ENCODE measurements at regions not wholly inside any gene's neighbourhood (a gene's known extent, or its start where the extent isn't known, plus 50 kb on each side); places are given as distances from the start of the nearest gene placed in this dataset.

DNA sequence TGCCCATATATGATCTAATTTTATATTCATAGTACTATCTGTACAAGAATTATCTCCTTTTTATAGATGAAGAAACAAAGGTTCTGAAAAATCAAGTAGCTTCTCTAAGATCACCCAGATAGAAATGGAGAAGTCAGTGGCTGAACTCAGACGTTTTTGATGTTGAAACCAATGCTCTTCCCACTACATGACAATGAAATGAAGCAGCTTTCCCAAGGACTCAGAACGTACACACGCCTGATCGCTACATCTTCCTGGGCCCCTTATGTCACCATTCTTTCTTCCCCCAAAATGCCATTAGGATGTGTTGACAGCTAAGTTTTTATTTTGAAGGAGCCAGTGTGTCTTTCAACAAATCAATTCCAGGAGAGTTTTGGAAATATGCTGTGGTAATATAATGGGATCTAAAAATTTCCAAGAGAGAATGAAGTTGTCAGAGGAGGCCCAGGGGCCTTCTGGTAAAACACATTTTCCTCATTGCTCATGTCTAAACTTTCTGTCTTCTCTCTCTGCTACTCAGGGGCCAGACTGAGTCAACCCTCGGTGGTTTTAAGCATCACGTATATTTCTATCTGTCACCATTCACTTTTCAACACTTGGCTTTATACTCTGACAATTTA, 98.1 kb upstream of the COL21A1 start:
- DNase-seq (ENCODE audit: low read depth), result no peak

DNA sequence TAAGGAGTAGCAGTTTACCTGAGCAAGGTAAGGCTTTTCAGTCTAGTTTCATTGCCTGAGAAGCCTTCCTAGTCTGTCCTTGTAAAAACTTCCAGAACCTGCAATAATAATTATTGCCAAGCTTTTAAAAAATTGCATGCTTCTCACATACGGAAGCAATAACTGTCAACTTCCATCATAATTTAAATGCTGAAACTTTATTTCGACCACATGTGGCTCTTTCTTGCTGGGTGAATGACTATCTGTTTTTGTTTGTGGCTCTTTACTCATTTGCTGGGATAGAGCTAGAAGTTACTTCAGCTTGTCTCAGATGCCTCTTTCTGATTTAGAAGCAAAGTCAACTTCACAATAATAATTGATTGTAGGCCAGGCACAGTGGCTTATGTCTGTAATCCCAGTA, 95.9 kb upstream of the COL21A1 start:
- DNase-seq (ENCODE audit: low read depth), result no peak

DNA sequence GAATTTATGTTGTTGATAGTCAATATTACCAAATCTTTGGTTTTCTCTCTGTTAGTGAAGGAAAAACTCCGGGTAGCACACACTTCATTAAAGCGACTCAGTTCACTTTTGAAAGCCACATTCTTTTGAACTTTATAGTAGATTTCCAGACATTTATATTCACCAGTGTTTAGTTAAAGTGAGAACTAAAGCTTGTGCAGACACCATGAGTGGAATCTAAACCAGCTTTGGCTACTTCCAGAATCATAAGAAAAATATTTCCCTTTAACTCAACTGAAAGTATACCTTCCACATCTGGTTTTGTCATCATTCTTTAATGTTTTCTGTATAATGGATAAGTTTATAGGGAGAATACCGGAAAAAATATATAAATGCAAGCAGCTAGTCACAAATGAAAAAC, 92.1 kb upstream of the COL21A1 start:
- no peak for DNase-seq (ENCODE audit: low read depth)

DNA sequence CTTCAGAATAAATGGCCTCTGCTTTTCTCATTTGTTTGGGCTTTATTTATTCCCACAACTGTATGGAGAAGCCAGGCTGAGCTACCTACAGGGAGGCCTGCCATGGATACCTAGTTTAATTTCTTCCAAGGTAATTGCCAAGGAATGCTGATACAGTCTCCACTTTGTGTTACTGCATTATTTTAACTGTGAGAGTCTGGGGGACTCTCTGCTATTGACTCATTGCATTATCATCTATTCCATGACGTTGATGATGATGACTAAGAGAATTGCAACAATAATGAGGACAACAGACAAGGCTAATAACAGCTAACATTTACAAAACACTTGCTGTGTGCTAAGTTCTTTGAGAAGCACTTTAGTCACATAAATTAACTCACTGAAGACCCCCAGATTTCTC, 88.3 kb upstream of the COL21A1 start:
- DNase-seq (ENCODE audit: low read depth), result peak; percentile 77

DNA sequence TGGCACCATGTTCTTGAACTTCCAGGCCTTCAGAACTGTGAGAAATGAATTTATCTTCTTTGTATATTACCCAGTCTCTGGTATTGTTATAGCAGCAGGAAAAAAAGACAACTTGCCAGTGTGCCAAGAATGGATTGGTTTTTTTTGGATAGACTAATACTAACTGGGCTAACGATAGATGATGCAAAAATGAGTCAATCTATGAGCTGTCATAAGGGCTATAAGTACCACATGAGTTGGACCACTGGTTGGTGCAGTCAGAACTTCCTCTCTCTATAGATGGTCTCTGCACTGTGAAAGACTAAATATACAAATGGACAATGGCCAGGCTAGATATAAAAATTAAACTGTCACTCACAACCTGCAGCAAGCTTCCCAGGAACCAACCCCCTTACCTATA, 87.6 kb upstream of the COL21A1 start:
- peak; percentile 87 for DNase-seq (ENCODE audit: low read depth)

DNA sequence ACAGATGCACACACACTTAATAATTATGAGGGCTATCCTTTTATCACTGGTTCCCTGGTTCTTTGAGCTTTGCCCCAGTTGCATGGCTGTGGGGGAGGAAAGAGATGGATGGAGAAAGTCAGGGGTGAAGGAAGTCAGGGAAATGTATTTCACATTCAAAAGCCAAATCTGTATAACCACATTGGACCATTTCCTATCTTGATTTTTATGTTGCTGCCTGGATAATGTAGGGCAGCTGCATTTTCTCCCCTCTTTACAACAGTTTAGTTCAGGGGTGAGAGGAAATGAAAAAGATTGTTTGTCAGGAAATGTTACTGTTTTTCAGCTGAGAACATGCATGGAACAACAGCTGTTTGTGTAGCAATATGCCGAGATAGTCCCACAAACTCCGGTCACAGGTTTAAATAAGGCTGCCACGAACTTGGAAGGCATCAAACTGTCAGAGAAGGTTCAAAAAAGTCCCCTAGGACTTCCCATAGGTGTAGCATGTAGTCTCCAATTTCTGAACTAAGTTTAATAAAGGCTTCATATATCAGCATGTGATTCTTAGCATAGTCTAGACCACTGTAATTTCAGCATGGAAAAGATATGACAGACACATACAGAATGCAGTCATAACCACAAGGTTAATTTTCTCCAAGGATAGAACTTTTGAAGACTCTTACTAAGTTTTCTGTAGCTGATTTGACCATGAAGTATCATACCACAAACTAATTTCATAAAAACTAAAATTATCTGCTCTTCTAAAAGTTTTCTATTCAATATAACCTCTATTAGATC, 82.1 kb upstream of the COL21A1 start:
- no peak for DNase-seq (ENCODE audit: low read depth)

DNA sequence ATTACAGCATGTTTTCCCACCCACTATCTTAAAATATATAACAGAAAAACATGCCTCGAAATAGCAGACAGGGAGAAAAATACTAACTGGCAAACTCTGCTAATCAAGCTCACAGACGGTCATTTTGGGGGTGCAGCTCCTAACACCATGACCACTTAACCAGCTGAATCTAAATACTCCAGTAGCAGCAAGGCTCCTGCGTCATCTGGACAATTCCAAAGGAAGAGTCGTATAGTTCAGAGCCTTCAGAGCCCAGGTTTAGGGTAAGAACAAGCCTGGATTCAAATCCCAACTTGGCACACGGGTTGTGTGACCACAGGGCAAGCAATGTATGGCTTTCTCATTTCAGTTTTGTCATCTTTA, 81.3 kb upstream of the COL21A1 start:
- no peak for DNase-seq (ENCODE audit: low read depth)

DNA sequence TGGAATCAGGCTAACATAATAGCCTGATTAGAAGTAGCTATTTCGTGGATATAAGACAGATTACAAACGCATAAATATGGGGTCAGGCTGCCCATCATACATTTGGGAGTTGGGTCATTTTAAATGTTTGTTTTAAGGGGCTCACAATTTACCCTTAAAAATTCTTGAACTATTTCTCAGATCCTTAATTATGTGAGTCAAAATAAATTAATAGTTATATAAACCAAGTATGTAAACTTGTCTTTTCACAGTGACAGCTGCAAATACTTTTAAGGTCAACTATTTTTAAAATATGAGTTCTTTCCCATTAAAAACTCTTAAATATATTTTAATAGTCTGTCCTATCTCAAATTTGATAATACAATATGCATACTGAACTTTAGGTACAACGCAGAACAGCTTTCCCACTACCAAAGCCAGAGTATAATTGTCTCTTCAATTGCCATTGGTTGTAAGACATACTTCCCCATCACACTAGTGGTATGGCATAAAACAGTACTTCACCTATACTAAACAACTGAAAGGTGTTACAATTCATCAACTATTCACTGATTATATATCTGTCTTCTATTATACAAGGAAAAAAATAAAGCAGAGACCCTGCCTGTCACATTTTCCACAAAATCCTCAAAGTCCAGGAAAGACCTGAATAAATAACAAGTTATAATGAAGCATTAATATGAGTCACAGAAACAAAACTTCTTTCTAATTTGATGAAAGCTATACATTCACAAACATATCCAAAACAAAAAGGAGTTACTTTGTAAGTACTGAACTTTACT, 80.8 kb upstream of the COL21A1 start:
- DNase-seq (ENCODE audit: low read depth), result no peak

DNA sequence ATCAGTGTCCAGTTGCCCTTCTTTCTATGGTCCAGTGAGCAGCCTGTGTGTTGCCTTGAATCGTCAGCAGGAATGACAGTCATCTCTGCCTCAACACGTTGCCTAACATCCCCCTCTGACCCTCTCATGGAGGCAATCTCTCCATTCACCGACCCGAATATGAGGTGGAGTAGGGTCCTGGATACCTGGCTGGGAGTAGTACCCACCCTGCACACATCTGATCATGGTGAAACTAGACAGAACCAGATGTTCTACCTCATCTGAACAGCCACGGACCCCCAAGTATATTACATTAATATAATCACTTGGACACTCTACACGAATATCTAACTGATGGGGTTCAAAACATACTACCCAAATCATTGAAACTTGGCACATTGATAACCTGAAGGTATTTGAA, 77.0 kb upstream of the COL21A1 start:
- DNase-seq (ENCODE audit: low read depth), result no peak

DNA sequence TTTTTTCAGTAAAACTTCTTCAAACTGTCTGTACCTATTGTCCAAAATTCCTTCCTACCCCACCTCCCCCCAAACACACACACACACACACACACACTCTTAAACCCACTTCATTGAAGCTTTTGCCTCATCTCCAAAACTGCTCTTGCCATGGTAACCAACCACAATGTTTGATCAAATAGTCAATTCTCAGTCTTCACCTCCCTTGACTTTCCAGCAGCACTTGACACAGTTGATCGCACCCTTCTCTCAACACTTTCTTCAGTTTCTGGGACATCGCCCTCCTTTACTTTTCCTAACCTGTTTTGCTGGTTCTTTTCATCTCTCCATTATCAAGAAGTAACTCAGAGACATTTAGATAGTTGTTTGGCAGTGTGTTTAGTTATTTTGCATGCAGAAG, 71.5 kb upstream of the COL21A1 start:
- no peak for DNase-seq (ENCODE audit: low read depth)

DNA sequence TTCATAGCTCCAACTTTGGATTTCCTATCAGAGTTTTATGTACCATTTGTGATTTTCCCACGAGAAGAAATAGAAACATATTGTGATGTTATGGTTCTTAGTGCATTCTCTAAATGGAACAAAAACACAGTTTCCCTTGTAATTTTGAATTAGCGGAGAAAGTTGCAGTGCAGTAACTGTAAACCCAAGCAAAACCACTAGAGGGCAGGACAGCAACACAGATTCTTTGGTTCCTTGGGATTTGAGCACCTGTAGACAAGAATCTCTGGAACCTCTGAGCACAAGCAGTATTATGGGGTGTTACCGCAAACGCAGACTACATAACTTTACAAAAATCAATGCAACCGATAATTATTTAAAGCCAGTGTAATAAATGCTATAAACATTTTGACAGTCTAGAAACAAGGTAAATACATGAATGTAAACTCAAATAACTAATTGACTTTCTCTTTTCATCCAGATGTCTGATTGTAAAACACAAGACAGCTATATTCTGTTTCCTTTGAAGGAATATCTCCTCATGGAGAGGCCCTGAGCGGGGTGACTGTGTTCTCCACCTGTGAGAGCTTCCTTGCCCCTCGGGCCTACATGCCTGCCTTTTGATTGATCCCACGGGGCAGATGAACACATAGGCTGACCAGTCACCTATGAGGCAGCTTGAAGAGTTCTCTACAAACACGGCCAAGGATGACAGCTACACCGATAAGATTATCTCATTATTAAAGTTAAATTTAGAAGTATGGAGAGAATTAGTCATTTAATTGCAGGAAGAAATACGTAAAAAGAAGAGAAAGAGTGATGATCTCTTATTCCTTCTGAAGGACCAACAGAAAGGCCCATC, 67.5 kb upstream of the COL21A1 start:
- DNase-seq (ENCODE audit: low read depth), result no peak

DNA sequence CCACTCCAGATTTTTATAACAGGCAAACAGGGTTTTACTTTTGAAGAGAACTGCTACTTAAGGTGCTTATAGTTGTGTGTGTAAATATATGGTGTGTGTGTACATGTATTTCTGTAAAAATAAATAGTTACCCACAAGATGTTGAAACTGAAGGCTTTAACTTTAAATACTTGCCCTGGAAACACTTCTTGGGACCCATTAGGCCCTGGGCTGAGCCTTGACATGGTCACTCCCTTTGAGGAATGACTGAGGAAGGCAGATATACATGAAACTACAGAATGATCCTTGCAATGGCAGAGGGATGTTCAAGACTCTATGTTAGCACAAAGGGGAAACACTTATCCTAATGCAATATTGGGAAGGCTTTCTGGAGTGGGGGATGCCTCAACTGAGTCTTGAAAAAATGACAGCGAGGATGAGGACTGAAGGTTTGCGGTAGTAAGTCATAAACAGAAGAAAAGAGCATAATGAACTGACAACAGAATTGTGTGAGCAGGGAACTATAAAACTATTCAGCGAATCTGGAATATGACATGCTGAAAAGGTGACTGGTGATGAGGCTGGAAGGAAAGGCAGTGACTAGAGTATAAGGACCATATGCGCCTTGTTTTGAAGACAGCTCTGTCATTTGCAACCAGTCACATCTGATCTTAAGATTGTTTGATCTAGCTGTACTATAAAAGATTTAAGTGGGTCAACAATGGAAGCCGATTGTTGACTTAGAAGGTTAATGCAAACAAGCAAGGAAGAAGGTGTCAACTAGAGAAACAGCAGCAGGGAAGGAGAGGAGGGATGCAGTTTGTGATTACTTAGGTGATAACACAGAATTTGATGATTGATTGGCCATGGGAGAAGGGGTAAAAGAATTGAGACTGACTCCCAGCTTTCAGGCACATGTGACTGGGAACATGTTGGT, 64.4 kb upstream of the COL21A1 start:
- no peak for DNase-seq (ENCODE audit: low read depth)

DNA sequence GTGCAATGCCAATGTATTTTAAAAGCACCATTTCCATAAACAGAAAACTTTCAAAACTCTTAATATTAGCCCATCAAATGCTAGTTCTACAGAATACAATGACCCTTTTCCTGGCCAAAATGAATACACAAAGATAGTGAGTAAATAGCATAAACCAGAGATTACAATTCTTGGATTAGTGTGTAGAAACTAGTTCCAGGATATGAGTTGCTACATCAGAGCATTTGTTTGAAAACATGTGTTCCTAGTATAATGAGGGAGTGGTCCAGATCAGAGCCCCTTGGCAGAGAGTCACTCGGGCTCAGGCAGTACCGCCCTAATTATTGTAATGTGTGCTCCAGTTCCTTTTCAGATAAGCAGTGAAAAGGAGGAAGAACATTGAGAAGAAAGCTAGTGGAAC, 63.7 kb upstream of the COL21A1 start:
- peak; percentile 57 for DNase-seq (ENCODE audit: low read depth)

DNA sequence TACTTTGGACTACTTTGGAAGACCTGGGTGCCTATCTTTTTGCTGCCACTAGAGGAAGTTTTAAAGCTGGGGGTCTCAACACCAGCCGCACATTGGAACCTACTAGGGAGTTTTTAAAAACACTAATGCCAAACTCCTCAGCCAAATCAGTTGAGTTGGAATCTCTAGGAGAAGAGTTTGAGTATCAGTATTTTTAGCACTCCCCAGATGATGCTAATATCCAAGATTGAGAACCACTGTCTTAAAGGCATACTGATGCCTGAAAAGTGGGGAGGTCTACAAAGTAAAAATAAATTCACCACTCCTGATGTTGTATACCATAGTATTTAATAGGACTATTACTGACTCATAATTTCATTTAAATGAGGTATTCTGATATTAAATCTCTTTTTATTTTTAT, 62.9 kb upstream of the COL21A1 start:
- no peak for DNase-seq (ENCODE audit: low read depth)

DNA sequence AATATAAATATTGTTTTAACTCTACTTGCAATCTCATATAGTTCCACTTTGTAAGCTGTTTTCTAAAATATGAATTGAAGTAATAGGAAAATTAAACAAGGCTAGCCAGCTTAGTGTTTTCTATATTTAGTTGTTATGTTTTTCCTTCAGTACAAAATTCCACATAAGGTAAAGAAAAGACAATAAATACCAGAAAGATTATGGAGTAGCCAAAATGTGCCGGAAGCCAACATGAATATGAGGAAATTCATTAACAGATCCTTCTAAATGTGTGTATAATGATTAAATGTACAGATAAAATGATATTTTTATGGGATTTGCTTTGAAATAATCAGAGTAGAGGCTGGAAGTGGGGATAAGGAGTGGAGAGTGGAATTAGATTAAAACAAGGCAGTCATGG, 52.5 kb upstream of the COL21A1 start:
- no peak for DNase-seq (ENCODE audit: low read depth)

DNA sequence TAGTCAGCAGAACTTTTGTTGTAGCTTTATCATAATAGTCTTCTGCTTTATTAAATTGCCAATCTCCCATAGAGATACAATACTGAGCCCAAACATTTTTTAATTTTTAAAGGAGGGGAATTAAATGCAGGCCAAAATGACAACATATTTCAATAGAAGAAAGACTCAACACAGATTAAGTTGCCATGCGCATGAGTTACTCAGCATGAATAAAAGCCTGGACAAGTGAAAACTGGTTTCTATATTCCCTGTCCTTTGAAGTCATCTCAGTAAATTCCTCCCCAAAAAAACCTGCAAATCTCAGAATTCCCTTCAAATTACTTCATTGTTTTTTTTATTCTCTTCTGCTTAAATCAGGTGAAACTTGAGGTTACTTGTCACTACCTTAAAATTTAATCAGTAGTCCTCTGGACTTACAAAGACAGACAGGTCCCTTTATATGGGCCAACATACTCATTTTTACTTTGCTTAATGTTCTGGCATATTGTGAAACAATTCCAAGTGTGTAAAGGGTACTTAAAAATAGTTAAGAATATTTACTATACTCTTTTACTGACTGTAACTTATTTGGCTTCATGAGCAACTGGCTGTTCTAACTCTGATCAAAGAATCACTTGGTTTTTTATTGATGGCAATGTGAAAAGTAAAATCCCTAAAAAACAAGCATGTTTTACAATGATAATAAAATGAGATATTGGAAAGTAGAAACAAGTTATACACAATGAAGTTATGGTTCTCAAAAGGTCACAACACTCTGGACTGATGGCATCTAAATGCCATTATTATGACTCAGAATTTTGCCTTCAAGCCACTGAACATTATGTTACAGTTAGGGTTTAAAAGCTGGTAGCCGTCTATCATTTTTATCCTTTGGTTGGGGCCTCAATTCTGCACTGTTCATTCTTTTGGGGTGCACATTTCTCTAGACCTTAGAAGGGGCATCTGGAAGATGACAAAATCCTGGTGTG, 49.9 kb upstream of the COL21A1 start:
- DNase-seq (ENCODE audit: low read depth), result no peak

Data from fibroblast of the conjunctiva (primary cell).